ENCODE measurements at regions not wholly inside any gene's neighbourhood (a gene's known extent, or its start where the extent isn't known, plus 50 kb on each side); places are given as distances from the start of the nearest gene placed in this dataset.
"Not testable (repeated sequence)": the region's sequence is repeated elsewhere in the genome, so short reads cannot be mapped to it uniquely, and the experiment has no call there.

DNA sequence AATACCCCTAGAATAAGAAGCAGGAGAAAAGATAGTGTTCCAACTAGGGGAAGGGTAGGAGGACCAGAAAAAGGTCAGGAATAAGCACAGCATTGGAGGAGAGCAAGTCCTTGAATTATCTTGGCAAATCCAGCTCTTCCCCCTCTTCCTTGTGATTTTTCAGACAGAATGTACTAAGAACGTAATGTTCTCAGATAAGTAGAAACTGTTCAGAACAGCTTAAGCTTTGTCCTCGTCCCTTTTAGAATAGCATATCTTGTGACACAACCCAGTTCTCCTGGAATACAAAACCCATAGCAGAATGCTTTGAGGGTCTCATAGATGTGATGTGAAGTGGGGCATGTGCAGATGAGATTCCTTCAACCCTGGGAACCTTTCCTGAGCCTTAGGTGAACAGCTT is 97.4 kb downstream of the EMB start:
- Mint-ChIP-seq H3K4me3 (no peak overlapping the region), H3K4me1 (ENCODE audit: low read depth) (no peaks in the 10 kb centered on the region), H3K9me3 (no peaks in the 10 kb centered on the region), H3K27me3 (no peaks in the 10 kb centered on the region), H3K27ac (no peak overlapping the region), H3K36me3 (ENCODE audit: low read depth) (no peaks in the 10 kb centered on the region)

DNA sequence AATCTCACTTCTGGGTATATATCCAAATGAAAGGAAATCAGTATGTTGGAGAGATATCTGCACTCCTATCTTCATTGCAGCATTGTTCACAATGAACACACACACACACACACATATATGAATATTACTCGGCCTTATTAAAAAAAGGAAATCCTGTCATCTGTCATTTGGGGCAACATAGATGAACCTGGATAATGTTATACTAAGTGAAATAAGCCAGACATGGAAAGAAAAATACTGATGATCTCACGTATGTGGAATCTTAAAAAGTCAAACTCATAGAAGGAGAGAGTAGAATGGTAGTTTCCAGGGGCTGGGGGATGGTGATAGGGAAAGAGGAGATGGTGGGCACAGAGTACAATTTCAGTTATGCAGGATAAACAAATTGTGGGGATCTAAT is 100.3 kb downstream of the EMB start:
- H3K9me3 Mint-ChIP-seq, result no peaks in the 10 kb centered on the region
- H3K36me3 Mint-ChIP-seq (ENCODE audit: low read depth), result peaks cover 2% of the 10 kb centered on the region
- H3K4me1 Mint-ChIP-seq (ENCODE audit: low read depth), result no peaks in the 10 kb centered on the region
- no peak overlapping the region for H3K27ac Mint-ChIP-seq
- no peaks in the 10 kb centered on the region for H3K27me3 Mint-ChIP-seq
- H3K4me3 Mint-ChIP-seq, result no peak overlapping the region

GRCh38 chr5:50330633-50331032 is 110.5 kb downstream of the EMB start:
- not testable (repeated sequence) for H3K27me3 Mint-ChIP-seq, H3K27ac Mint-ChIP-seq, H3K4me3 Mint-ChIP-seq
- peaks cover 18% of the 10 kb centered on the region for H3K4me1 Mint-ChIP-seq (ENCODE audit: low read depth)
- H3K36me3 Mint-ChIP-seq (ENCODE audit: low read depth), result peaks cover 22% of the 10 kb centered on the region
- peaks cover 23% of the 10 kb centered on the region for H3K9me3 Mint-ChIP-seq

DNA sequence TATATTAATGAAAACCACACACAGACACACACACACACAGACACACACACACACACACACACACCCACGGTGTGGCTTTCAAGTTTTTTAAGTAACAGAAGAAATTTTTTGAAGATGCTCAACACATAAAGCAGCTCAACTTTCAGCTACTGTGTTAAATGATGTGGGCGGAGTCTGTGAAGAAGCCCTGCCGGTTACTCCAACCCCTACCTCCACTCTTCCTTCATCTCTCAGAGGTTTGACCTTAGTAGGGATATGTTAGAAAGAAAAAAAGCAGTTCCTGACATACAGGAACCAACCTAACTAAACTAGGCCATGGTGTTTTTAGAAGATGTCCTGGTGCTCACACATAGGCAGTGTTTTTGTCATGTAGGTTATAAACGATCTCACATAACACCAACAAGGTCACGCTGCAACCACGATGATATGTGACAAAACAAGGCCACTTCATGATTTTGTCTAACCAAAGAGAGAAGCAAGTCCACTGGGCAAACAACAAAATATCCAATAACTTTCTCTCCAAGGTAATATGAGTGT is 112.8 kb downstream of the EMB start:
- peak overlapping the region; percentile 23 for H3K4me3 Mint-ChIP-seq
- peaks cover 12% of the 10 kb centered on the region for H3K36me3 Mint-ChIP-seq (ENCODE audit: low read depth)
- peaks cover 16% of the 10 kb centered on the region for H3K4me1 Mint-ChIP-seq (ENCODE audit: low read depth)
- H3K27me3 Mint-ChIP-seq, result no peaks in the 10 kb centered on the region
- no peak overlapping the region for H3K27ac Mint-ChIP-seq
- peaks cover 20% of the 10 kb centered on the region for H3K9me3 Mint-ChIP-seq

- Mint-ChIP-seq H3K27ac (no peak overlapping the region), H3K4me1 (ENCODE audit: low read depth) (peaks cover 11% of the 10 kb centered on the region), H3K27me3 (no peaks in the 10 kb centered on the region), H3K9me3 (no peaks in the 10 kb centered on the region), H3K36me3 (ENCODE audit: low read depth) (no peaks in the 10 kb centered on the region), H3K4me3 (no peak overlapping the region)
These were observed 115.8 kb downstream of the EMB start for GRCh38 chr5:50325237-50325832.

DNA sequence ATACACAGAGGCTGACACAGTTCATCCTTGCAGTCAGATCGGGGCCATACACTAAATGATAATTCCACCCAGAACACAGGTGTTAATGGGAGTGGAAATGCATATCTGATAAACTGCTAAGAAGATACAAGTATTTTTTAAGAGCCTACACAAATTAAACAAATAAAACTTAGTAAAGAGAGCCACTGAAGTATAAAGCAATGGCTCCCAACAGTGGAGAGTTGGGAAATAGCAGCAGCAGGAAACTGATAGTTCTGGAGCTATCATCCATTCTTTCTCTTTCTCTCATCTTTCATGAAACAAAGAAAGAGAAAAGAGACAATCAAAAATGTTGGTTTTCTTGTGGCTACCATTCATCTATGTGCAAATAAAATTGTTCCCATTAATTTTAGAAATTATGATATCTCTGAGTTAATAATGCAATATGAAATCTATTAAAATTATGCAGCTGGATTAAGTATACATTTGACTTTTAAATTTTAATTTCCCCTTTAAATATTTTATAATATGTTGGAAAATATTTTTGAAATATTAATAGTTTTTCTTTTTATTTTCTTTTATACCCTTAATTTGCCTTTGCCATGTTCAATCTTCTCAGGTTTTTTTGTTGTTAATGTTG is 120.8 kb downstream of the EMB start:
- H3K4me3 Mint-ChIP-seq, result no peak overlapping the region
- H3K36me3 Mint-ChIP-seq (ENCODE audit: low read depth), result no peaks in the 10 kb centered on the region
- H3K9me3 Mint-ChIP-seq, result no peaks in the 10 kb centered on the region
- no peak overlapping the region for H3K27ac Mint-ChIP-seq
- no peaks in the 10 kb centered on the region for H3K4me1 Mint-ChIP-seq (ENCODE audit: low read depth)
- H3K27me3 Mint-ChIP-seq, result no peaks in the 10 kb centered on the region

DNA sequence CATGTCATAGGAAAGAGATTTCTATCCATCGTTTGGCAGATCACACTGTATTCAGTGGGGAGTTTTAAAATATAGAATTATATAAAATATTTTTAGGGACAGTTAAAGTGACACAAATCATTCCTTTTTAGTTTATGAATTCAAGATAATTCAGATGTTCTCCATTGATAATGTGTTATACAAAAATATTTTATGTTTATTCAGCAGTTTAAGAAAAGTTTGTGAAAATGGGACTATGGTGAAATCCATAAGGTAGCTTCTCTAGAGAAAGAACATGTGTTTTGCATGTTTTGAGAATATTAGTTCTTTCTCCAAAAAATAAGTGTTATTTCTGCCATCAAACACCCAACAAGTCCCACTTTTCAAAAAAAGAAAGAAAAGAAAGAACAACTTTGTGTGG is 122.9 kb downstream of the EMB start:
- H3K27me3 Mint-ChIP-seq, result no peaks in the 10 kb centered on the region
- no peak overlapping the region for H3K27ac Mint-ChIP-seq
- H3K4me1 Mint-ChIP-seq (ENCODE audit: low read depth), result no peaks in the 10 kb centered on the region
- H3K36me3 Mint-ChIP-seq (ENCODE audit: low read depth), result no peaks in the 10 kb centered on the region
- no peaks in the 10 kb centered on the region for H3K9me3 Mint-ChIP-seq
- no peak overlapping the region for H3K4me3 Mint-ChIP-seq

GRCh38 chr5:50306488-50306887 is 134.6 kb downstream of the EMB start:
- not testable (repeated sequence) for H3K36me3 Mint-ChIP-seq (ENCODE audit: low read depth); H3K27me3 Mint-ChIP-seq; H3K4me3 Mint-ChIP-seq; H3K27ac Mint-ChIP-seq; H3K4me1 Mint-ChIP-seq (ENCODE audit: low read depth); H3K9me3 Mint-ChIP-seq

GRCh38 chr5:50302815-50303490 is 138.1 kb downstream of the EMB start:
- no peak overlapping the region for H3K4me3 Mint-ChIP-seq
- peaks cover 4% of the 10 kb centered on the region for H3K36me3 Mint-ChIP-seq (ENCODE audit: low read depth)
- H3K9me3 Mint-ChIP-seq, result peaks cover 8% of the 10 kb centered on the region
- H3K27me3 Mint-ChIP-seq, result no peaks in the 10 kb centered on the region
- H3K4me1 Mint-ChIP-seq (ENCODE audit: low read depth), result no peaks in the 10 kb centered on the region
- no peak overlapping the region for H3K27ac Mint-ChIP-seq

- H3K4me3 Mint-ChIP-seq, result no peak overlapping the region
These were observed 139.3 kb downstream of the EMB start for GRCh38 chr5:50301756-50302155.

DNA sequence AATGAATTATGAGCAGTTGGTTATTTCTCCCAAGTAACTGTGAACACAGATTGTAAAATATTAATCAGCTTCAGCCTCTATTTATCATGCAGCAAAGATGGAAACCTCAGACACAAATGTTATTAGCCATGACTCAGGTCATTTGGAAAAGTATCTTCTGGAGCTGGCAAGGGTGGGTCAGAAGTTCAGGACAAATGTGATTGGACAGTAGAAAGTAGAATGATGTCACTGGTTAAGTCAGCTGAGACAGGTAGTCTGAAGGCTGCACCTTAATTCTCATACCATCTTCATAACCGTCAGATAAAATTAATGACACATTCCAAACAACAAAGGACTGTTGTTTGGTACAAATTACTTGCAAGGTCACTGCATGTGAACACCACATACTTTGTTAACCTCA is 140.2 kb downstream of the EMB start:
- Mint-ChIP-seq H3K36me3 (ENCODE audit: low read depth) (peaks cover 4% of the 10 kb centered on the region), H3K9me3 (peaks cover 4% of the 10 kb centered on the region), H3K4me1 (ENCODE audit: low read depth) (no peaks in the 10 kb centered on the region), H3K4me3 (no peak overlapping the region), H3K27ac (no peak overlapping the region), H3K27me3 (no peaks in the 10 kb centered on the region)

More at GRCh38 chr5:50301756-50302155, 139.3 kb downstream of the EMB start:
- Mint-ChIP-seq H3K9me3 (peaks cover 4% of the 10 kb centered on the region), H3K27me3 (no peaks in the 10 kb centered on the region), H3K4me1 (ENCODE audit: low read depth) (no peaks in the 10 kb centered on the region), H3K36me3 (ENCODE audit: low read depth) (peaks cover 4% of the 10 kb centered on the region), H3K27ac (no peak overlapping the region)

DNA sequence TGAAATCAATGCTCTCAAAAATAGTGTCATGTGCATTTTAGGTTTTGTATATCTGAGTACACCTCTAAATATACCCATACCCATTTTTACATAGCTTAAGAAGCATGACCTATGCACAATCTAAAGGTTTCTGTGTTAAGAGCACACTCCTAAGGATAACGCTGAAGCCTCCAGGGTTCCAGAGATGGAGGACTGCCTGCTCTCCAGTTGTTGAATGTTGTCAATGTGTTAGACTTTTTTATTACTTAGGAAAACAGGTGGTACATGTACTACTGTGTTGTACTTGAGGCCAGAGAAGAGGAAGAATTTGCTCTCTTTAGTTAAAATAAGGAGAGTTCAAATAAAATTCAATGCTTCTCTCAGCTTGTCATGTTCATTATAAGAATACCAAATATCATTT is 141.2 kb downstream of the EMB start:
- Mint-ChIP-seq H3K9me3 (peaks cover 11% of the 10 kb centered on the region), H3K4me1 (ENCODE audit: low read depth) (no peaks in the 10 kb centered on the region), H3K4me3 (no peak overlapping the region), H3K27ac (no peak overlapping the region), H3K27me3 (peaks cover 3% of the 10 kb centered on the region), H3K36me3 (ENCODE audit: low read depth) (peaks cover 6% of the 10 kb centered on the region)

- Mint-ChIP-seq H3K27ac (no peak overlapping the region), H3K27me3 (peaks cover 3% of the 10 kb centered on the region), H3K9me3 (peaks cover 11% of the 10 kb centered on the region), H3K36me3 (ENCODE audit: low read depth) (peaks cover 4% of the 10 kb centered on the region), H3K4me1 (ENCODE audit: low read depth) (no peaks in the 10 kb centered on the region), H3K4me3 (no peak overlapping the region)
These were observed 148.2 kb downstream of the EMB start for GRCh38 chr5:50292735-50293394.

GRCh38 chr5:50280461-50280860 is 160.6 kb downstream of the EMB start:
- H3K9me3 Mint-ChIP-seq, result peaks cover 19% of the 10 kb centered on the region
- H3K4me3 Mint-ChIP-seq; H3K4me1 Mint-ChIP-seq (ENCODE audit: low read depth); H3K27me3 Mint-ChIP-seq; H3K27ac Mint-ChIP-seq; H3K36me3 Mint-ChIP-seq (ENCODE audit: low read depth): not testable (repeated sequence)

Data from stimulated activated naive CD8-positive, alpha-beta T cell treated with anti-CD3 and anti-CD28 coated beads, Interleukin-15, Interleukin-2, amounts not matched to agents 100 ng/mL and 50 ng/mL, for 24 hours (primary cell).